ENCODE measurements at regions not wholly inside any gene's neighbourhood (a gene's known extent, or its start where the extent isn't known, plus 50 kb on each side); places are given as distances from the start of the nearest gene placed in this dataset.
A peak's percentile ranks its signal among the peaks of the same experiment; 100 is the strongest.

- no peaks in the 10 kb centered on the region for H3K36me3 Mint-ChIP-seq (ENCODE audit: low read depth)
- H3K9ac ChIP-seq (ENCODE audit: extremely low read depth, low read length, poor library complexity, severe bottlenecking): no peak overlapping the region
- H3K27me3 Mint-ChIP-seq (ENCODE audit: insufficient read depth): no peaks in the 10 kb centered on the region
- TF ChIP-seq CTCF (conservative IDR thresholded peaks at IDR 0.05): no peak
- H3K4me1 ChIP-seq (ENCODE audit: control insufficient read depth, insufficient read depth, low read length): no peaks in the 10 kb centered on the region
- peaks cover 32% of the 10 kb centered on the region for H3K9me3 ChIP-seq (ENCODE audit: control insufficient read depth, low read length)
- H3K9me3 Mint-ChIP-seq: peaks cover 27% of the 10 kb centered on the region
- no peaks in the 10 kb centered on the region for H3K36me3 ChIP-seq (ENCODE audit: control insufficient read depth, insufficient read depth, low read length)
- H3K4me3 Mint-ChIP-seq: no peak overlapping the region
- H3K4me3 ChIP-seq (ENCODE audit: low read length): no peak overlapping the region
- no peaks in the 10 kb centered on the region for H3K27me3 ChIP-seq (ENCODE audit: control insufficient read depth, insufficient read depth, low read length, poor library complexity, severe bottlenecking)
- DNase-seq: no peak
- H3K27ac Mint-ChIP-seq: no peak overlapping the region
- H3K4me1 Mint-ChIP-seq: peaks cover 4% of the 10 kb centered on the region
- no peak overlapping the region for H3K27ac ChIP-seq (ENCODE audit: low read depth, low read length)
Observed at GRCh38 chr4:100746141-100746739, 228.4 kb upstream of the EMCN start.

DNA sequence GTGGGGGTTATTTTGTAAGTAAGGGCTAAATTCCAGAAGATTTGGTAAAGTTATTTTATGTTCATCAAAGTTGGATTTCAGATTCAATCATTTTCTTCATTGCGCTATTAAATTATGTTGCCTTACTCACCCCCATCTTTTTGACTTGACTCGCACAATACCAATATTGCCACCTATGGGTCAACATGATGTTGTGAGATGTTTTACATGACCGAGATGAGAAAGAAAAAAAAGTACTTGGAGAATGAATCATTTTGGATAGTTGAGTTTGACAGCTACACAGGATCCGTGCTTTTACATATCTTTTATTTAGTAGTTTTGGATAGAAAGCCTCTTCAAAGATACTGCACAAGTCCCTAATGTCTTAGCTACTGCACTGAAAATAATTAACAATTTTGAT, 224.2 kb upstream of the EMCN start:
- no peaks in the 10 kb centered on the region for H3K36me3 ChIP-seq (ENCODE audit: control insufficient read depth, insufficient read depth, low read length)
- no peak overlapping the region for H3K4me3 Mint-ChIP-seq
- peak; percentile 61 for TF ChIP-seq CTCF (conservative IDR thresholded peaks at IDR 0.05)
- 87% methylated on average over 4 of the region's 4 CpGs; no CpG with 5 or more reads in 1 of the 2 experiments for WGBS, 2 experiments (ENCODE audit: insufficient coverage in 1 of 2, insufficient read length in 1 of 2)
- peaks cover 5% of the 10 kb centered on the region for H3K9me3 Mint-ChIP-seq
- H3K36me3 Mint-ChIP-seq (ENCODE audit: low read depth): no peaks in the 10 kb centered on the region
- DNase-seq: no peak
- no peak overlapping the region for H3K27ac Mint-ChIP-seq
- no peak overlapping the region for H3K27ac ChIP-seq (ENCODE audit: low read depth, low read length)
- H3K4me1 ChIP-seq (ENCODE audit: control insufficient read depth, insufficient read depth, low read length): peaks cover 3% of the 10 kb centered on the region
- H3K27me3 Mint-ChIP-seq (ENCODE audit: insufficient read depth): no peaks in the 10 kb centered on the region
- H3K4me3 ChIP-seq (ENCODE audit: low read length): no peak overlapping the region
- peaks cover 28% of the 10 kb centered on the region for H3K4me1 Mint-ChIP-seq
- H3K9ac ChIP-seq (ENCODE audit: extremely low read depth, low read length, poor library complexity, severe bottlenecking): no peak overlapping the region
- no peaks in the 10 kb centered on the region for H3K27me3 ChIP-seq (ENCODE audit: control insufficient read depth, insufficient read depth, low read length, poor library complexity, severe bottlenecking)
- peaks cover 2% of the 10 kb centered on the region for H3K9me3 ChIP-seq (ENCODE audit: control insufficient read depth, low read length)

DNA sequence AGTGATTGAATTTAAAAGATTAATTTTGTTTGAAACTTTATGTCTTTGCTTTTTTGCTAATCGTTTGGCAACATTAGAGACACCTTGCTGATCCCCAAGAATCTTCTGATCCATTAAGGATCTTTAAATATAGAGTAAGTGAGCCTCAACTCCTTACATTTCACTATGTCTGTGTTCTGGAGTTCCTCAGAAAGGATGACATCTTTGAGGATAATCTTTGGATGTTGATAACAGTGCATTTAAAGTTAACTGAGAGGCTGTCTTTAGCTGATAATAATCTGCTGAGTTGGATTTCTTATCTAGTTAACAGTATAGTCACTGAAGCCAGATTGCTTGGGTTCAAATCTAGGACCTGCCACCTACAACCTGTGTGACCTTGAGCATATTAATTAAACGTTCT, 221.6 kb upstream of the EMCN start:
- no peak overlapping the region for H3K4me3 Mint-ChIP-seq
- no peaks in the 10 kb centered on the region for H3K27me3 ChIP-seq (ENCODE audit: control insufficient read depth, insufficient read depth, low read length, poor library complexity, severe bottlenecking)
- no peak overlapping the region for H3K27ac ChIP-seq (ENCODE audit: low read depth, low read length)
- peak overlapping the region; percentile 1 for H3K4me3 ChIP-seq (ENCODE audit: low read length)
- no peak overlapping the region for H3K27ac Mint-ChIP-seq
- H3K9me3 Mint-ChIP-seq: peaks cover 7% of the 10 kb centered on the region
- WGBS, 2 experiments (ENCODE audit: insufficient coverage in 1 of 2, insufficient read length in 1 of 2): 80 to 89% methylated on average over 2 of the region's 2 CpGs
- H3K9ac ChIP-seq (ENCODE audit: extremely low read depth, low read length, poor library complexity, severe bottlenecking): no peak overlapping the region
- peaks cover 26% of the 10 kb centered on the region for H3K9me3 ChIP-seq (ENCODE audit: control insufficient read depth, low read length)
- no peak for DNase-seq
- peaks cover 3% of the 10 kb centered on the region for H3K4me1 ChIP-seq (ENCODE audit: control insufficient read depth, insufficient read depth, low read length)
- TF ChIP-seq CTCF (conservative IDR thresholded peaks at IDR 0.05): no peak
- H3K36me3 Mint-ChIP-seq (ENCODE audit: low read depth): peaks cover 4% of the 10 kb centered on the region
- no peaks in the 10 kb centered on the region for H3K27me3 Mint-ChIP-seq (ENCODE audit: insufficient read depth)
- no peaks in the 10 kb centered on the region for H3K36me3 ChIP-seq (ENCODE audit: control insufficient read depth, insufficient read depth, low read length)
- H3K4me1 Mint-ChIP-seq: peaks cover 28% of the 10 kb centered on the region

Measured in endodermal cell (in vitro differentiated cells).